ENCODE measurements at regions not wholly inside any gene's neighbourhood (a gene's known extent, or its start where the extent isn't known, plus 50 kb on each side); places are given as distances from the start of the nearest gene placed in this dataset.

GRCh38 chr21:15558884-15559283, 170.9 kb upstream of the USP25 start:
- SMC1A ChIA-PET (ENCODE audit: uncharacterized antibody, unreplicated experiment): no interaction called here
- RAD21 ChIA-PET (ENCODE audit: unreplicated experiment): interaction anchor here (0.7 kb wide), 1 partner anchor 78 kb away, joined by 3 read pairs; no protein-coding TSS in a partner anchor
- Histone ChIP-seq H3K4me2 (ENCODE audit: control insufficient read depth, insufficient read depth) (no peak overlapping the region), H3K9ac (ENCODE audit: control insufficient read depth, insufficient read depth, low read length) (no peak overlapping the region), H4K20me1 (ENCODE audit: control insufficient read depth, insufficient read depth) (no peaks in the 10 kb centered on the region), H3K27me3 (replicated peaks in 1 of 2; ENCODE audit: control insufficient read depth in 2 of 2, insufficient read depth in 2 of 2, low read length in 1 of 2) (no peaks in the 10 kb centered on the region; a peak in 1 of 4 replicates), H3K9me3 (replicated peaks; ENCODE audit: control insufficient read depth, insufficient read depth, low read length) (no peaks in the 10 kb centered on the region), H3K36me3 (ENCODE audit: control insufficient read depth in 2 of 2, insufficient read depth in 2 of 2, low read length in 1 of 2) (no peaks in the 10 kb centered on the region), H3K4me3 (no peak overlapping the region), H3K4me1 (ENCODE audit: control insufficient read depth, insufficient read depth, low read length) (no peaks in the 10 kb centered on the region), H3K79me2 (ENCODE audit: control insufficient read depth, insufficient read depth, low read length) (no peaks in the 10 kb centered on the region), H3K27ac (ENCODE audit: control insufficient read depth, insufficient read depth) (no peak overlapping the region), H2AFZ (ENCODE audit: control insufficient read depth, low read depth, low read length) (no peak overlapping the region)
- BruUV-seq (replicated peaks): no TSS peak
- no peak for DNase-seq (ENCODE audit: low read depth, low spot score)
- in situ Hi-C loops (cut with MboI) (no loop called here), intact Hi-C loops (cut with micrococcal nuclease; ENCODE audit: unreplicated experiment) (no loop called here)
- no peak for ATAC-seq
- CTCF ChIA-PET: interaction anchor here (0.5 to 1.2 kb wide), 2 partner anchors 76 to 496 kb away, joined by 3 to 4 read pairs; no protein-coding TSS in a partner anchor
- no peak for FAIRE-seq
- POLR2A ChIA-PET: no interaction called here
- 47% methylated on average over 1 of the region's 1 CpG for WGBS (ENCODE audit: insufficient coverage, insufficient replicate concordance, low lambda C conversion rate, missing lambda C conversion rate)
- TF ChIP-seq IRF5 (IDR thresholded peaks at IDR 0.05; ENCODE audit: borderline replicate concordance): no peak
- no peak for TF ChIP-seq ZNF592 (IDR thresholded peaks at IDR 0.05)
- no peak for TF ChIP-seq YBX1 (IDR thresholded peaks at IDR 0.05)
- no peak for TF ChIP-seq CEBPZ (IDR thresholded peaks at IDR 0.05; ENCODE audit: low read depth, low read length)
- no peak for TF ChIP-seq KAT2A (conservative IDR thresholded peaks at IDR 0.05; ENCODE audit: control insufficient read depth, low read depth, low read length)
- TF ChIP-seq RCOR1 (conservative IDR thresholded peaks at IDR 0.05; ENCODE audit: low read depth, low read length): no peak
- no peak for TF ChIP-seq PRDM15 (CRISPR knock-in tag; IDR thresholded peaks at IDR 0.05)
- TF ChIP-seq SREBF2 (IDR thresholded peaks at IDR 0.05; ENCODE audit: low read length): no peak
- no peak for TF ChIP-seq USF1 (IDR thresholded peaks at IDR 0.05; ENCODE audit: borderline replicate concordance, extremely low read length, insufficient read depth, low read depth, low read length)
- TF ChIP-seq NR2C1 (IDR thresholded peaks at IDR 0.05): no peak
- TF ChIP-seq HCFC1 (IDR thresholded peaks at IDR 0.05; ENCODE audit: low read length): no peak
